ENCODE measurements at regions not wholly inside any gene's neighbourhood (a gene's known extent, or its start where the extent isn't known, plus 50 kb on each side); places are given as distances from the start of the nearest gene placed in this dataset.
"Not testable (repeated sequence)": the region's sequence is repeated elsewhere in the genome, so short reads cannot be mapped to it uniquely, and the experiment has no call there.

DNA sequence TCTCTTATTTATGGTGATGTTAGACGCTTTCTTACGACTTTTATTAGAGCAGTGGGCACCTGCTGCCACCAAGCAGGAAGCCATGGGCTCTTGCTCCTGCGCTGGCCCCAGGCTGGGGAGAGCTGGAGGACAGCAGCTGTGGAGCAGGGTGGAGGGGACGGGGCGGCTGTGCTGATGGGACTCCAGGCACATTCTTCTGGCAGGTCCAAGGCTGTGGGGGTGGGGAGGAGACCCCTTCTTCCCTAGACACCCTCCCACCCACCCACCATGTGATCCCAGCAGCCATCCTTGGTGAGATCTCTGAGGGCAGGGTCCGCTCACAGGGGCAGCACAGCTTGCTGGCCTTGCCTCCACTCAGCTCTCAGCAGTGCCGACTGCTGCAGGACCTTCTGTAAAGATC, 192.6 kb upstream of the IRX4 start:
- intact Hi-C loops (cut with DNase I), result no loop called here

DNA sequence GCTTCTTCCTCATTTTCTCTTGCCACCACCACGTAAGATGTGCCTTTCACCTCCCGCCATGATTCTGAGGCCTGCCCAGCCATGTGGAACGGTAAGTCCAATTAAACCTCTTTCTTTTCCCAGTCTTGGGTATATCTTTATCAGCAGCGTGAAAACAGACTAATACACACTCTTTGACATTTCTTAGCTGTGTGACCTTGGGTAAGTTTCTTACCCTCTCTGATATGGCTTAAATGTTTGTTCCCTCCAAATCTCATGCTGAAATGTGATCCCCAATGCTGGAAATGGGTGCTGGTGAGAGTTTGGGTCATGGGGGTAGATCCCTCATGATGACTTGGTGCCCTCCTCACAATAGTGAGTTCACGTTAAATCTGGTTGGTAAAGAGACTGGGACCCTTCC, 188.8 kb upstream of the IRX4 start:
- no peak overlapping the region for H3K27ac ChIP-seq
- no peak overlapping the region for H3K4me3 ChIP-seq
- intact Hi-C loops (cut with DNase I), result no loop called here
- no peak for DNase-seq
- H3K27me3 ChIP-seq (ENCODE audit: low read depth), result peaks cover 4% of the 10 kb centered on the region
- H3K36me3 ChIP-seq, result no peaks in the 10 kb centered on the region
- no peak for ATAC-seq
- no peaks in the 10 kb centered on the region for H3K9me3 ChIP-seq
- TF ChIP-seq, protein P1, sequence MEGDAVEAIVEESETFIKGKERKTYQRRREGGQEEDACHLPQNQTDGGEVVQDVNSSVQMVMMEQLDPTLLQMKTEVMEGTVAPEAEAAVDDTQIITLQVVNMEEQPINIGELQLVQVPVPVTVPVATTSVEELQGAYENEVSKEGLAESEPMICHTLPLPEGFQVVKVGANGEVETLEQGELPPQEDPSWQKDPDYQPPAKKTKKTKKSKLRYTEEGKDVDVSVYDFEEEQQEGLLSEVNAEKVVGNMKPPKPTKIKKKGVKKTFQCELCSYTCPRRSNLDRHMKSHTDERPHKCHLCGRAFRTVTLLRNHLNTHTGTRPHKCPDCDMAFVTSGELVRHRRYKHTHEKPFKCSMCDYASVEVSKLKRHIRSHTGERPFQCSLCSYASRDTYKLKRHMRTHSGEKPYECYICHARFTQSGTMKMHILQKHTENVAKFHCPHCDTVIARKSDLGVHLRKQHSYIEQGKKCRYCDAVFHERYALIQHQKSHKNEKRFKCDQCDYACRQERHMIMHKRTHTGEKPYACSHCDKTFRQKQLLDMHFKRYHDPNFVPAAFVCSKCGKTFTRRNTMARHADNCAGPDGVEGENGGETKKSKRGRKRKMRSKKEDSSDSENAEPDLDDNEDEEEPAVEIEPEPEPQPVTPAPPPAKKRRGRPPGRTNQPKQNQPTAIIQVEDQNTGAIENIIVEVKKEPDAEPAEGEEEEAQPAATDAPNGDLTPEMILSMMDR (IDR thresholded peaks at IDR 0.05), result no peak
- no peaks in the 10 kb centered on the region for H3K4me1 ChIP-seq

More for the DNA sequence above, 192.6 kb upstream of the IRX4 start:
- no peak for DNase-seq
- Histone ChIP-seq H3K27me3 (ENCODE audit: low read depth) (no peaks in the 10 kb centered on the region), H3K27ac (no peak overlapping the region), H3K4me1 (no peaks in the 10 kb centered on the region), H3K9me3 (no peaks in the 10 kb centered on the region), H3K4me3 (no peak overlapping the region), H3K36me3 (no peaks in the 10 kb centered on the region)
- TF ChIP-seq, protein P1 (IDR thresholded peaks at IDR 0.05), result no peak
- ATAC-seq, result no peak

DNA sequence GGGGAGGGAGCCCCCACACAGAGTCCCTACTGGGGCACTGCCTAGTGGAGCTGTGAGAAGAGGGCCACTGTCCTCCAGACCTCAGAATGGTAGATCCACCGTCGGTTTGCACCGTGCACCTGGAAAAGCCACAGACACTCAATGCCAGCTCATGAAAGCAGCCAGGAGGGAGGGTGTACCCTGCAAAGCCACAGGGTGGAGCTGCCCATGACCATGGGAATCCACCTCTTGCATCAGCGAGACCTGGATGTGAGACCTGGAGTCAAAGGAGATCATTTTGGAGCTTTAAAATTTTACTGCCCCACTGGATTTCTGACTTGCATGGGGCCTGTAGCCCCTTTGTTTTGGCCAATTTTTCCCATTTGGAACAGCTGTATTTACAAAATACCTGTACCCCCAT, 188.1 kb upstream of the IRX4 start:
- H3K4me1 ChIP-seq; DNase-seq; H3K27ac ChIP-seq; intact Hi-C loops (cut with DNase I); H3K4me3 ChIP-seq; H3K36me3 ChIP-seq; H3K27me3 ChIP-seq (ENCODE audit: low read depth); ATAC-seq; H3K9me3 ChIP-seq: not testable (repeated sequence)

DNA sequence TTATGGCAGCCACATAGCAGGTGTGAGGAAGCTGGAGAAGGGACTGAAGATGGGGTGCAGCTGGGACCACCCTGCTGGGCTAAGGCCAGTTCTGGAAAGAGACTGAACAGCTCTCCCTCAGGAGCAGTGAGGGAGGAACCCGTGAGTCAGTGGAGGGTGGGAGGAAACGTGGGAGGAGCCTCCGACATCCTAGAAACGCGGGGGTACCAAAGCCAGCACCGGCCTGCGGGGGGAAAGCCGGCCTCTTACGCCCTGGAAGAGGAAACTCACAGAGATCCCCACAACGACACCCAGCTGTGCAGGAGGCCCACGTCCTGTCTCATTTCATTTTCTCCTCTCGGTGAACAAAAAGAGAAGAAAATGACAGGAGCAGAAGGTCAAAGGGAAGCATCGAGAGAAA, 185.8 kb upstream of the IRX4 start:
- intact Hi-C loops (cut with DNase I), result no loop called here
- no peak for DNase-seq
- H3K4me1 ChIP-seq, result no peaks in the 10 kb centered on the region
- peaks cover 4% of the 10 kb centered on the region for H3K27me3 ChIP-seq (ENCODE audit: low read depth)
- H3K4me3 ChIP-seq, result no peak overlapping the region
- H3K9me3 ChIP-seq, result no peaks in the 10 kb centered on the region
- no peak overlapping the region for H3K27ac ChIP-seq
- ATAC-seq, result no peak
- TF ChIP-seq, protein P1 (IDR thresholded peaks at IDR 0.05), result no peak
- no peaks in the 10 kb centered on the region for H3K36me3 ChIP-seq

DNA sequence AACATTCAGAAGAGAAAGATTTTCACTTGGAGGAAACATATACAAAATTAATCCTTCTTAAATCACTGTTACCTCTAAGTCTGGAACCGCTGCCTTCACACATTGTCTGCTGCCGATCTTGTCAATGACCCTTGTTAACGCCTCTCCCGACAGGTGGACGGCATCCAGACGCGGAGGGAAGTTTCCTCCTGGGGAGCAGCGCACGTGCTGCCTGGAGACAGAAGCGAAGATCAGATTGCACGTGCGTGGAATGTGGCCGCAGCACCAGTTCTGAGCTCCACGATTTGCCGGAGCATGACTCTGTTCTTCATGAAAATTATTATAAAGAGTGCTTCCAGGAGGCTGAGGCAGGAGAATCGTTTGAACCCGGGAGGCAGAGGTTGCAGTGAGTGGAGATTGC, 183.6 kb upstream of the IRX4 start:
- Histone ChIP-seq H3K4me3 (no peak overlapping the region), H3K27ac (no peak overlapping the region), H3K36me3 (no peaks in the 10 kb centered on the region), H3K4me1 (no peaks in the 10 kb centered on the region), H3K27me3 (ENCODE audit: low read depth) (peaks cover 4% of the 10 kb centered on the region), H3K9me3 (no peaks in the 10 kb centered on the region)
- TF ChIP-seq, protein P1 (IDR thresholded peaks at IDR 0.05), result no peak
- no peak for DNase-seq
- ATAC-seq, result no peak
- intact Hi-C loops (cut with DNase I), result no loop called here

DNA sequence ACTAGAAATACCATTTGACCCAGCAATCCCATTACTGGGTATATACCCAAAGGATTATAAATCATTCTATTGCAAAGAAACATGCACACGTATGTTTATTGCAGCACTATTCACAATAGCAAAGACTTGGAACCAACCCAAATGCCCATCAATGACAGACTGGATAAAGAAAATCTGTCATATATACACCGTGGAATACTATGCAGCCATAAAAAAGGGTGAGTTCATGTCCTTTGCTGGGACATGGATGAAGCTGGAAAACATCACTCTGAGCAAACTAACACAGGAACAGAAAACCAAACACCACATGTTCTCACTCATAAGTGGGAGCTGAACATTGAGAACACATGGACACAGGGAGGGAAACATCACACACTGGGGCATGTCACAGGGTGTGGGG, 180.7 kb upstream of the IRX4 start:
- H3K9me3 ChIP-seq; ATAC-seq; H3K4me1 ChIP-seq; H3K27me3 ChIP-seq (ENCODE audit: low read depth); intact Hi-C loops (cut with DNase I); DNase-seq; H3K27ac ChIP-seq; H3K4me3 ChIP-seq; H3K36me3 ChIP-seq: not testable (repeated sequence)

DNA sequence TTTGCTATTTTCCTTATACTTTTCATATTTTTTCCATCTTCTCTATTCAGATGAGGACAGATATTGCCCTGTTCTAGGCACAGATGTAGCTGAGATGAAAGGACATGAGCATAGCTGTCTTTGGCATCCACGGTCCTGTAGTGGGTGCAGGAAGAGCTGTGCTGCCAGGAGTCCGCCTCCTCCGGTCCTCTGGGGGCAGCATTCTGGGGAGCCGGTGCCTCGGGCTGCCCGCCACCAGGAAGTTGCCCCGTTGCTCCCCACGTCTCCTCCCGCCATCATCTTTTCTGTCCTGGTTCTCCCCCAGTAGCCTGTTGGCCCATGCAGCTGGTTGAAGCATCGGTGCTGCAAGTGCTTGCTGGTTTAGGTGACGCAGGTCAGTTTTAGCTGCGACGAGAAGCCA, 170.0 kb upstream of the IRX4 start:
- DNase-seq (no peak), ATAC-seq (no peak)
- no peak overlapping the region for H3K4me3 ChIP-seq
- H3K27ac ChIP-seq, result no peak overlapping the region
- no peaks in the 10 kb centered on the region for H3K4me1 ChIP-seq
- H3K9me3 ChIP-seq, result no peaks in the 10 kb centered on the region
- H3K36me3 ChIP-seq, result no peaks in the 10 kb centered on the region
- intact Hi-C loops (cut with DNase I), result no loop called here
- no peaks in the 10 kb centered on the region for H3K27me3 ChIP-seq (ENCODE audit: low read depth)
- TF ChIP-seq, protein P1 (IDR thresholded peaks at IDR 0.05), result no peak

All from lower lobe of right lung (tissue), 2 donors.